DND-41 (cell line): ENCODE measurements at regions not wholly inside any gene's neighbourhood (a gene's known extent, or its start where the extent isn't known, plus 50 kb on each side); places are given as distances from the start of the nearest gene placed in this dataset.

Experiments
- CTCF ChIP-seq: IDR thresholded peaks from 2 replicates; pipeline ENCODE4 v1.5.1; 2012; ENCODE audit warnings: borderline replicate concordance, low read length, moderate library complexity, mild to moderate bottlenecking; ENCODE audit not compliant: poor library complexity, severe bottlenecking; ENCODE audit errors: extremely low read depth
- EZH2 ChIP-seq: IDR thresholded peaks from 3 replicates; pipeline ENCODE4 v1.6.1; 2012; ENCODE audit warnings: borderline replicate concordance, low read depth, mild to moderate bottlenecking, moderate library complexity, low read length, inconsistent platforms; ENCODE audit not compliant: severe bottlenecking

GRCh38 chr1:50346621-50347020 is 76.6 kb downstream of the DMRTA2 start:
- TF ChIP-seq CTCF (no peak), EZH2 (no peak)
